ENCODE measurements at regions not wholly inside any gene's neighbourhood (a gene's known extent, or its start where the extent isn't known, plus 50 kb on each side); places are given as distances from the start of the nearest gene placed in this dataset.

DNA sequence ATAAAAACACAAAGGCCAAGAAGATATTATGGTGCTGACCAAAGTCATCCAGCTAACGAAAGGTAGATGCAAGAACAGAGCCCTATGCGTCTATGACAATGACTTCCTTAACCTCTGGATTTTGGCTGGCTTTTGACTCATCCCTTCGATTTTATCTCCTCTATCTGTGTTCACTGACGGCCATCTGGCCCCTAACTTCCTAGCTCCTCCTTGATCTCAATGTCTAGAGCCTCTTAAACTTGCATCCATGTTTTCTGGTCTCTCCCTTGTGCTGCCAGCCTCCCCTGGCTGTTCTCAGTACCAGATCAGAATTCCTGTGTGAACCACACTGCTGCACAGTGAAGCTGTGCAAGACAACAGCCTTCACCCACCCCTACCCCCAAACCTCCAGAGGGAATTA is 452.9 kb downstream of the UTRN start:
- TF ChIP-seq EZH2 (IDR thresholded peaks at IDR 0.05) (no peak), POLR2AphosphoS5 (IDR thresholded peaks at IDR 0.05; ENCODE audit: borderline replicate concordance, low read depth, low read length) (no peak)

Measured in SK-N-MC (cell line).